Inferior parietal cortex (tissue), 1 donor: ENCODE measurements at regions not wholly inside any gene's neighbourhood (a gene's known extent, or its start where the extent isn't known, plus 50 kb on each side); places are given as distances from the start of the nearest gene placed in this dataset.

Experiments
- DNase-seq: peaks from one replicate; pipeline ENCODE4 v3.0.0-alpha.2; 2016; ENCODE audit errors: extremely low spot score

- DNase-seq, result peak; percentile 23
These were observed 274.1 kb downstream of the CLIC5 start for GRCh38 chr6:45741437-45742171.

- no peak for DNase-seq
These were observed 276.6 kb downstream of the CLIC5 start for GRCh38 chr6:45739058-45739457.

- no peak for DNase-seq
These were observed 277.6 kb downstream of the CLIC5 start for GRCh38 chr6:45738057-45738455.

- no peak for DNase-seq
These were observed 278.2 kb downstream of the CLIC5 start for GRCh38 chr6:45737331-45738056.

GRCh38 chr6:45736134-45736533, 279.5 kb downstream of the CLIC5 start:
- DNase-seq, result no peak

GRCh38 chr6:45732731-45733130, 282.9 kb downstream of the CLIC5 start:
- DNase-seq, result no peak

GRCh38 chr6:45730232-45730631, 285.4 kb downstream of the CLIC5 start:
- no peak for DNase-seq

GRCh38 chr6:45728674-45729073, 287.0 kb downstream of the CLIC5 start:
- DNase-seq, result no peak

GRCh38 chr6:45727819-45728449, 287.7 kb downstream of the CLIC5 start:
- DNase-seq, result no peak

- DNase-seq, result no peak
These were observed 288.4 kb downstream of the CLIC5 start for GRCh38 chr6:45727228-45727627.

GRCh38 chr6:45726444-45726843, 289.2 kb downstream of the CLIC5 start:
- no peak for DNase-seq

- DNase-seq, result no peak
These were observed 291.1 kb downstream of the CLIC5 start for GRCh38 chr6:45724511-45724910.

GRCh38 chr6:45724027-45724426, 291.6 kb downstream of the CLIC5 start:
- DNase-seq, result no peak

GRCh38 chr6:45722876-45723275, 292.8 kb downstream of the CLIC5 start:
- DNase-seq, result no peak

GRCh38 chr6:45721665-45722064, 294.0 kb downstream of the CLIC5 start:
- DNase-seq, result no peak

- DNase-seq, result no peak
These were observed 296.8 kb downstream of the CLIC5 start for GRCh38 chr6:45718871-45719270.

- no peak for DNase-seq
These were observed 297.5 kb downstream of the CLIC5 start for GRCh38 chr6:45718131-45718530.

- DNase-seq, result no peak
These were observed 297.9 kb downstream of the CLIC5 start for GRCh38 chr6:45717715-45718114.

GRCh38 chr6:45717027-45717426, 298.6 kb downstream of the CLIC5 start:
- DNase-seq, result no peak

- no peak for DNase-seq
These were observed 300.2 kb downstream of the CLIC5 start for GRCh38 chr6:45715508-45715803.

GRCh38 chr6:45714741-45715507, 300.7 kb downstream of the CLIC5 start:
- peak; percentile 90 for DNase-seq

- DNase-seq, result no peak
These were observed 301.5 kb downstream of the CLIC5 start for GRCh38 chr6:45714006-45714730.
